Germinal center (tissue), 1 donor: ENCODE measurements at regions not wholly inside any gene's neighbourhood (a gene's known extent, or its start where the extent isn't known, plus 50 kb on each side); places are given as distances from the start of the nearest gene placed in this dataset.
"Not testable (repeated sequence)": the region's sequence is repeated elsewhere in the genome, so short reads cannot be mapped to it uniquely, and the experiment has no call there.

Experiments
- DNase-seq: peaks from one replicate; pipeline ENCODE4 v3.0.0; 2012; ENCODE audit warnings: mixed read lengths, low spot score

GRCh38 chr6:118719351-118720124 lies 68.1 kb upstream of the CEP85L start:
- peak; percentile 56 for DNase-seq

GRCh38 chr6:118718903-118719302 lies 67.5 kb upstream of the CEP85L start:
- DNase-seq = no peak

GRCh38 chr6:118718297-118718696 lies 66.9 kb upstream of the CEP85L start:
- DNase-seq = no peak

- no peak for DNase-seq
Observed at GRCh38 chr6:118717106-118717505, 65.7 kb upstream of the CEP85L start.

GRCh38 chr6:118715907-118716306 lies 64.5 kb upstream of the CEP85L start:
- DNase-seq = not testable (repeated sequence)

GRCh38 chr6:118715376-118715775 lies 64.0 kb upstream of the CEP85L start:
- DNase-seq = no peak

- no peak for DNase-seq
Observed at GRCh38 chr6:118714756-118715155, 63.4 kb upstream of the CEP85L start.

- no peak for DNase-seq
Observed at GRCh38 chr6:118712969-118713368, 61.6 kb upstream of the CEP85L start.

- no peak for DNase-seq
Observed at GRCh38 chr6:118710616-118711015, 59.2 kb upstream of the CEP85L start.

- DNase-seq = peak; percentile 77
Observed at GRCh38 chr6:118709859-118710350, 58.5 kb upstream of the CEP85L start.

GRCh38 chr6:118708744-118709143 lies 57.4 kb upstream of the CEP85L start:
- no peak for DNase-seq

- no peak for DNase-seq
Observed at GRCh38 chr6:118708055-118708454, 56.7 kb upstream of the CEP85L start.

- DNase-seq = no peak
Observed at GRCh38 chr6:118706702-118707101, 55.3 kb upstream of the CEP85L start.

GRCh38 chr6:118705544-118706491 lies 54.4 kb upstream of the CEP85L start:
- no peak for DNase-seq

GRCh38 chr6:118704915-118705314 lies 53.5 kb upstream of the CEP85L start:
- DNase-seq = no peak

GRCh38 chr6:118701260-118701659 lies 49.9 kb upstream of the CEP85L start:
- DNase-seq = not testable (repeated sequence)
